ENCODE measurements at regions not wholly inside any gene's neighbourhood (a gene's known extent, or its start where the extent isn't known, plus 50 kb on each side); places are given as distances from the start of the nearest gene placed in this dataset.

DNA sequence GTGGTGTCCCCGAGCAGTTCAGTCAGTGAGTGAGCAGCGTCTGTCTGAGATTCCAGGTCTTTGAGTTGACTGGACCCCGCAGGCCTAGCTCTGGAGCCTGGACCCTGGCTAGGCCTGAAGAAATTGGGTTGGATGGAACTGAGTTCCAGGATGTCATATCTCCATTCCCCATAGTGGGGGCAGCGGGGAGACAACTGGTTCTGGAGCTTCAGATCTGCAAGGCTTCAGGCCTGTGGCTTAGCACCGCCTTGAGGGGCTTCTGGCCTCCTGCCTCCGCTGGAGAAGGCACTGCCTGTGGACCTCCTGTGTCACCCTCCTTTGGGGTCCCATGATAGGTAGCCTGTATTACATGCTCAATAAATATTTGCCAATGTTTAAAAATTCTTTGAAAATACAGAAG is 288.4 kb upstream of the ID2 start:
- TF ChIP-seq CTCF (conservative IDR thresholded peaks at IDR 0.05; ENCODE audit: low read depth, low read length), result no peak
- no peak for DNase-seq (ENCODE audit: low read depth)
- H3K4me3 ChIP-seq (ENCODE audit: low read length), result no peak overlapping the region

GRCh38 chr2:8394131-8394530 is 287.7 kb upstream of the ID2 start:
- DNase-seq (ENCODE audit: low read depth), result no peak
- TF ChIP-seq CTCF (conservative IDR thresholded peaks at IDR 0.05; ENCODE audit: low read depth, low read length), result no peak
- H3K4me3 ChIP-seq (ENCODE audit: low read length), result no peak overlapping the region

GRCh38 chr2:8394569-8395359 is 287.1 kb upstream of the ID2 start:
- no peak for TF ChIP-seq CTCF (conservative IDR thresholded peaks at IDR 0.05; ENCODE audit: low read depth, low read length)
- no peak overlapping the region for H3K4me3 ChIP-seq (ENCODE audit: low read length)
- DNase-seq (ENCODE audit: low read depth), result no peak

- no peak for DNase-seq (ENCODE audit: low read depth)
- no peak for TF ChIP-seq CTCF (conservative IDR thresholded peaks at IDR 0.05; ENCODE audit: low read depth, low read length)
Measured at GRCh38 chr2:8395718-8396117, 286.1 kb upstream of the ID2 start.

DNA sequence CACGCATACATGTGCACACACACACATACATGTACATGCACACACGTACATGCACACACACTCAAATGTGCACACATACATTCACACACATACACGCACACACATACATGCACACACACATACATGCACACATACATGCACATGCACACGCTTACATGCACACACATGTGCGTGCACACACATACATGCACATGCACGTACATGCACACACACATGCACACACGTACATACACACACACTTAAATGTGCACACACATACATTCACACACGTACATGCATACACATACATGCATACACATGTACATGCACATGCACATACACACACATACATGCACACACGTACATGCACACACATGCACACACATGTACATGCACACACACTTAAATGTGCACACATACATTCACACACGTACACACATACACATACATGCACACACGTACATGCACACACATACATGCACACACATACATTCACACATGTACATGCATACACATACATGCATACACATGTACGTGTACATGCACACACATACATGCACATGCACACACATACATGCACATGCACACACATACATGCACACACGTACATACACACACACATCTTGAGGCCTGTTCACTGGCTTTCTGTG is 283.7 kb upstream of the ID2 start:
- no peak for DNase-seq (ENCODE audit: low read depth)
- TF ChIP-seq CTCF (conservative IDR thresholded peaks at IDR 0.05; ENCODE audit: low read depth, low read length), result no peak

More at GRCh38 chr2:8395718-8396117, 286.1 kb upstream of the ID2 start:
- no peak overlapping the region for H3K4me3 ChIP-seq (ENCODE audit: low read length)

DNA sequence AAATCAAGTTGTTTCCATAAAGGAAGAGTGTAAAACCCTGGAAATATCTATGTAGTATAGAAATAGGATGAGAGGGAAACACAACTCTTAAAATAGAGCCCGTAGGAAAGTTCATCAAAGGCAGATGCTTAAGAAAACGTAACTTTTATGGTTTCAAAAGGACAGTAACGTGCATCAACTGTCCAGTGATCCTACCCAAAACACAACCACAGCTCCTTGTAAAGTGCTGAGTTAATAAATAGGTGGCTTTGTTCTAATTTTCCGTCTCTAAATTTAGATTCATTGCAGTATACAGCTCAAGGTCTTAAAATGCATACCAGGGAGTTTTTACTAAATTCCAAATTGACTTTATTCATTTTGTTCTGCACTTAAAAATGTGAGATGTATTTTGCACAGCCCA is 282.1 kb upstream of the ID2 start:
- H3K4me3 ChIP-seq (ENCODE audit: low read length), result no peak overlapping the region
- no peak for TF ChIP-seq CTCF (conservative IDR thresholded peaks at IDR 0.05; ENCODE audit: low read depth, low read length)
- no peak for DNase-seq (ENCODE audit: low read depth)

More for the DNA sequence above, 283.7 kb upstream of the ID2 start:
- H3K4me3 ChIP-seq (ENCODE audit: low read length), result no peak overlapping the region

DNA sequence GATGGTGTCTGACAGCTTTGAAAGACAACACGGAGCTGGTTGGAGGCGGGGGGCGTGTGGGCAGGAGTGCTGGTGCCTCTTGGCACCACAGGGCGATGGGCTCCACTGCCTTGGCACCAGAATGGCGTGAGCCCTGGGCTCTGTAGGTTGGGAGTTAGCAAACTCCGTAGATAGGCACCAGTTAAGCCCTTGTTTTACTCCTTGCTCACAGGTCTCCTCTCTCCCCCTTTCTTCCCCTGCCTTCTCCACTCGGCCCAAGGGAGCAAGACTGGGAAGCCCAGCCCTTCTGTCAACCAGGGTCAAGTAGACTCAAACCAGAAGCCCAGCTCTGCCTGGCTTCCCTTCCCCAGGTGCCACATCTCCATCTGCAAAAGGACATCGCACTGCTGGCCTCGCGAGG is 281.7 kb upstream of the ID2 start:
- TF ChIP-seq CTCF (conservative IDR thresholded peaks at IDR 0.05; ENCODE audit: low read depth, low read length), result no peak
- no peak overlapping the region for H3K4me3 ChIP-seq (ENCODE audit: low read length)
- DNase-seq (ENCODE audit: low read depth), result no peak

Measured in retinal pigment epithelial cell (primary cell).